ENCODE measurements at regions not wholly inside any gene's neighbourhood (a gene's known extent, or its start where the extent isn't known, plus 50 kb on each side); places are given as distances from the start of the nearest gene placed in this dataset.

DNA sequence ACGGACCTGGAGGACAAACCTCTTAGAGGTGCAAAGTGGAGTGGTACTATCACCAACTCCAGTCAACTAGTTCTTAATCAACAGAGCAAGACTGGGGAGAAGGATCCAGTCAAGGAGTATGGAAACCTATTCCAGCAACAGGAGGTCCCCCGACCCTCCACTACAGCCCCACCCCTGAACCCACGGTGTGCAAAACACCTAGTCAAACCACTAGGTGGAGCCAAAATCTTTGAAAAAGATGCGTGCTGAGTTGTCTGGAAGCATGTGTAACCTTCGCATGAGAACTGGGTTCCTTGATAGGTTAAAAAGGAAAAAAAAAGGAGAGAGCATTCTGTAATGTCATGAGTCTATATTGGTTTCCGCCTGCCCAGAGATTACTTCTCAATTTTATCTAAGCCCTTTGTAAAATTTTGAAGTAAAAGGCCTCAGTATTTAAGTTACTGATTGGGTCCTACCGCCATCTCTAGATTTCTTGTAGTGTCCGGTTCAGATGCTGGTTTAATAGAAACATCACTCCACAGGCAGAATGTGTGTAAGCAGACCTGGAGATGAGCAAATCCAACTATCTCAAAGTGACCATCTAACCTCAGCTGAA, 81.9 kb upstream of the HAO2 start:
- no peak for TF ChIP-seq CTCF (IDR thresholded peaks at IDR 0.05)
- no peak for TF ChIP-seq EZH2 (IDR thresholded peaks at IDR 0.05; ENCODE audit: borderline replicate concordance, insufficient read depth, low read depth, low read length, poor library complexity, severe bottlenecking)

All from B cell (primary cell).